Subcutaneous abdominal adipose tissue (tissue), 5 donors: ENCODE measurements at regions not wholly inside any gene's neighbourhood (a gene's known extent, or its start where the extent isn't known, plus 50 kb on each side); places are given as distances from the start of the nearest gene placed in this dataset.

Source experiments
- H3K27ac ChIP-seq: one replicate; pipeline ENCODE4 v1.7.0; 2013; ENCODE audit warnings: low read depth, mild to moderate bottlenecking, inconsistent platforms, low read length, moderate library complexity
- H3K27me3 ChIP-seq, 5 donors: one replicate each; pipeline ENCODE4 v1.7.0; 2013; ENCODE audit warnings: low read length in 5 of 5, inconsistent platforms in 1 of 5; ENCODE audit not compliant: control insufficient read depth in 5 of 5, insufficient read depth in 4 of 5
- H3K36me3 ChIP-seq, 5 donors: one replicate each; pipeline ENCODE4 v1.7.0; 2013; ENCODE audit warnings: low read length in 5 of 5; ENCODE audit not compliant: control insufficient read depth in 5 of 5, insufficient read depth in 5 of 5
- H3K4me1 ChIP-seq, 5 donors: one replicate each; pipeline ENCODE4 v1.7.0; 2013; ENCODE audit warnings: low read length in 5 of 5, mild to moderate bottlenecking in 3 of 5, moderate library complexity in 1 of 5; ENCODE audit not compliant: control insufficient read depth in 5 of 5, insufficient read depth in 5 of 5
- H3K4me3 ChIP-seq, 5 donors: one replicate each; pipeline ENCODE4 v1.7.0; 2013; ENCODE audit warnings: low read length in 5 of 5, low read depth in 1 of 5
- H3K9ac ChIP-seq, 5 donors: one replicate each; pipeline ENCODE4 v1.7.0; 2013; ENCODE audit warnings: low read length in 5 of 5, mild to moderate bottlenecking in 4 of 5, moderate library complexity in 3 of 5
- H3K9me3 ChIP-seq, 5 donors: one replicate each; pipeline ENCODE4 v1.7.0; 2013; ENCODE audit warnings: low read length in 5 of 5; ENCODE audit not compliant: control insufficient read depth in 5 of 5
- donor health status: healthy.
- donor health status: healthy.
- donor health status: healthy.
- donor health status: healthy.
- donor health status: healthy.

GRCh38 chr15:95422255-95422654, 908.2 kb upstream of the NR2F2 start:
- peaks cover 0 to 4% (median 0%) of the 10 kb centered on the region in 5 donors for H3K9me3 ChIP-seq
- H3K36me3 ChIP-seq = no peaks in the 10 kb centered on the region

DNA sequence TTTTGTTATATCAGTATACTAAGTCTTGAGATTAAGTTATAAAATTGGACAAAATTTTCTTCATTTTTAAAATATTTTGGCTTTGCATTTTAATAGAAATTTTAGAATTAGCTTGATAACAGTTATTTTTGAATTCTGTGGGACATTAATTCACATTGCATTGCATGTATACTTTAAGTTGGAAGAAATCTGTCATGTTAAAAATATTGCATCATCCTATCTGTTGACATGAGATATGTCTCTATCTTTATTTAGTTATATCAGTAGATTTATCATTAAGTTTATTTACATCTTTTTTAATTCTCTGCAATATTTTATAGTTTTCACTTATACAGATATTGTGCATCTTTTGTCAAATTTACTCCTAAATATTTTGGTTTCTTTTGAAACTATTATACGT, 904.6 kb upstream of the NR2F2 start:
- no peaks in the 10 kb centered on the region for H3K4me1 ChIP-seq

More at GRCh38 chr15:95422255-95422654, 908.2 kb upstream of the NR2F2 start:
- no peak overlapping the region for H3K9ac ChIP-seq
- no peaks in the 10 kb centered on the region for H3K27me3 ChIP-seq
- H3K4me1 ChIP-seq = no peaks in the 10 kb centered on the region
- H3K27ac ChIP-seq = no peak overlapping the region
- H3K4me3 ChIP-seq = no peak overlapping the region

DNA sequence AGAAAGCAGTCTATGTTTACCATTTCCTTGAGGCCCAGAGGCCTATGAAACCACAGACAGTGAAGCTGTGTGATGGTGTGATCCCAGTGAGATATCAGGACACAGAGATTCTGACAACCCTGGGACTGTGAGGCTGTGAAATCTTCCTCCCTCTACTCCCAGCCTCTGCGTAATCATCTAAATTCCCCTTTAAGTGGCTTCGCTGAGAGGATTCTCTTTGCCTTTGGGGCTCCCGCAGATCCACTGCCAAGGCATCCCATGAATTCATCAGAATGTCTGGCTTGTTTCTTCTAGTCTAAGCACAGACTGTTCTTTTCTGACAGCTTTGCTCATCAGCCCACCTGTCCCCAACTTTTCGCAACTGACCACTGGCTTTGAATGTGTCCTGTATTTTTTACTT, 901.2 kb upstream of the NR2F2 start:
- no peak overlapping the region for H3K4me3 ChIP-seq
- no peaks in the 10 kb centered on the region for H3K27me3 ChIP-seq
- no peaks in the 10 kb centered on the region for H3K4me1 ChIP-seq
- no peaks in the 10 kb centered on the region for H3K36me3 ChIP-seq
- H3K9ac ChIP-seq = no peak overlapping the region
- H3K27ac ChIP-seq = no peak overlapping the region
- H3K9me3 ChIP-seq = no peaks in the 10 kb centered on the region

More for the DNA sequence above, 904.6 kb upstream of the NR2F2 start:
- peaks cover 0 to 4% (median 0%) of the 10 kb centered on the region in 5 donors for H3K9me3 ChIP-seq
- H3K4me3 ChIP-seq = no peak overlapping the region
- H3K9ac ChIP-seq = no peak overlapping the region
- H3K27me3 ChIP-seq = no peaks in the 10 kb centered on the region
- no peak overlapping the region for H3K27ac ChIP-seq
- no peaks in the 10 kb centered on the region for H3K36me3 ChIP-seq

- Histone ChIP-seq H3K27ac (no peak overlapping the region), H3K4me1 (no peaks in the 10 kb centered on the region), H3K4me3 (no peak overlapping the region), H3K9me3 (no peaks in the 10 kb centered on the region), H3K9ac (no peak overlapping the region), H3K36me3 (no peaks in the 10 kb centered on the region), H3K27me3 (no peaks in the 10 kb centered on the region)
Observed at GRCh38 chr15:95431518-95431917, 899.0 kb upstream of the NR2F2 start.

DNA sequence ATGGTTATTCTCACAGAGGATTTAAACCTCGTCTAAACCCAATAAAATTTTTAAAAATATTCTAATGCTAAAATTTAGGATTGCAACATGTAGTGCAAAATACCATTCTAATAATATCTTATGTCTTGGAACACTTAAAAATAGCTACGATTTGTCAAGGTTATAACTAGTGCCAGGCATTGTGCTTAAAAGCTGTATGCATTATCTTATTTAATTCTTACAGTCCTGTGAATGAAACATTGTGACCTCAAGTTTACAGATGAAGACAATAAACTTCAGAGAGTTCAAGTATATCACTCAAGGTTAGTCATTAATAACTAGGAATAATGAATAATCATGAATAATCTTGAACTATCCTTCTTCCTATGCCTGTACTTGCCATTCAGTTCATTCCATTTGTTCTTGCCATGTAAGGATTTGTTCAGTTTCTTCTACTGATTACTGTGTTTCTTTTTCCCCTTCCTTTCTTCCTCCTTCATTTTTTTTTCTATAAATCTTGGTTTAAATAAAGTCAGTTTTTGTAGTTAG, 897.6 kb upstream of the NR2F2 start:
- Histone ChIP-seq H3K27ac (no peak overlapping the region), H3K4me3 (no peak overlapping the region), H3K9me3 (no peaks in the 10 kb centered on the region), H3K4me1 (no peaks in the 10 kb centered on the region), H3K9ac (no peak overlapping the region), H3K27me3 (no peaks in the 10 kb centered on the region), H3K36me3 (no peaks in the 10 kb centered on the region)

- Histone ChIP-seq H3K4me3 (no peak overlapping the region), H3K27ac (no peak overlapping the region), H3K4me1 (no peaks in the 10 kb centered on the region), H3K9ac (no peak overlapping the region), H3K36me3 (no peaks in the 10 kb centered on the region), H3K9me3 (no peaks in the 10 kb centered on the region), H3K27me3 (no peaks in the 10 kb centered on the region)
Observed at GRCh38 chr15:95439922-95440376, 890.6 kb upstream of the NR2F2 start.

GRCh38 chr15:95440712-95441111, 889.8 kb upstream of the NR2F2 start:
- Histone ChIP-seq H3K9me3 (no peaks in the 10 kb centered on the region), H3K9ac (no peak overlapping the region), H3K27me3 (no peaks in the 10 kb centered on the region), H3K36me3 (no peaks in the 10 kb centered on the region), H3K4me3 (no peak overlapping the region), H3K4me1 (no peaks in the 10 kb centered on the region), H3K27ac (no peak overlapping the region)

- Histone ChIP-seq H3K9me3 (no peaks in the 10 kb centered on the region), H3K27me3 (no peaks in the 10 kb centered on the region), H3K4me1 (peaks cover 0 to 4% (median 0%) of the 10 kb centered on the region in 5 donors), H3K36me3 (no peaks in the 10 kb centered on the region), H3K9ac (no peak overlapping the region), H3K4me3 (no peak overlapping the region), H3K27ac (no peak overlapping the region)
Observed at GRCh38 chr15:95442107-95442719, 888.3 kb upstream of the NR2F2 start.

DNA sequence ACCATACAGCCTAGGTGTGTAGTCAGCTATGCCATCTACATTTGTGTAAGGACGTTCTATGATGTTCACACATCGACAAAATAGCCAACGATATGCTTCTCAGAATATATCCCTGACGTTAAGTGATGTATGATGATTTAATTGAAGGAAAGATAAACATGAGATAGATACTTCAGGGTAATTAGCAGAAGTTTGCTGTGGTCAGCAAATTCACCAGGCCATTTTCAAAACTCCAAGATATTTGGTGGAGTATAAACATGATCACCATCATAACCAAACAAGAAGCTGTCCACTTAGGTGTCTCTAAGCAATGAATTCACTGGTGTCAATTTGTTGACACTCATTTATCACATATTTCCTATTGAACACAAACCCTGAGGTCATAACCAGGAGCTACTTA, 885.6 kb upstream of the NR2F2 start:
- Histone ChIP-seq H3K4me1 (peaks cover 0 to 4% (median 0%) of the 10 kb centered on the region in 5 donors), H3K36me3 (no peaks in the 10 kb centered on the region), H3K4me3 (no peak overlapping the region), H3K9me3 (no peaks in the 10 kb centered on the region), H3K27ac (no peak overlapping the region), H3K9ac (no peak overlapping the region), H3K27me3 (no peaks in the 10 kb centered on the region)

GRCh38 chr15:95446854-95447253, 883.6 kb upstream of the NR2F2 start:
- Histone ChIP-seq H3K27me3 (no peaks in the 10 kb centered on the region), H3K27ac (no peak overlapping the region), H3K4me1 (peaks cover 0 to 4% (median 0%) of the 10 kb centered on the region in 5 donors), H3K9me3 (no peaks in the 10 kb centered on the region), H3K36me3 (no peaks in the 10 kb centered on the region), H3K4me3 (no peak overlapping the region), H3K9ac (no peak overlapping the region)
